B cell (primary cell): ENCODE measurements at regions not wholly inside any gene's neighbourhood (a gene's known extent, or its start where the extent isn't known, plus 50 kb on each side); places are given as distances from the start of the nearest gene placed in this dataset.

Experiments
- ATAC-seq: fragments of 200-7000 bp; cut with Tn5 transposase; one replicate; pipeline ENCODE4 v1.10.0; 2021; ENCODE audit warnings: low read depth, mild to moderate bottlenecking, moderate number of reproducible peaks, moderate library complexity
- CTCF ChIA-PET: fragments of 350-600 bp; sonication (Branson Sonifier 250); formaldehyde crosslinking; loops from one replicate; lab custom pipeline; 2021; ENCODE audit warnings: antibody characterized with exemption, inconsistent platforms; lab: Charles Lee
- POLR2A ChIA-PET: fragments of 350-600 bp; sonication (Branson Sonifier 250); formaldehyde crosslinking; loops from one replicate; lab custom pipeline; 2021; ENCODE audit warnings: antibody characterized with exemption; lab: Charles Lee
- DNase-seq: peaks from one replicate; pipeline ENCODE4 v3.0.0; 2013
- H2AFZ ChIP-seq: 2 replicates; pipeline ENCODE4 v1.6.1; 2012; ENCODE audit warnings: mild to moderate bottlenecking, low read depth, low read length; ENCODE audit not compliant: insufficient read depth, poor library complexity, severe bottlenecking
- H3K27ac ChIP-seq, 2 donors: 1 replicate in 1 of 2; 2 replicates in 1 of 2; pipeline ENCODE4 v1.5.1; 2012 to 2013; ENCODE audit warnings: low read length in 2 of 2, mild to moderate bottlenecking in 2 of 2, moderate library complexity in 1 of 2
- H3K27me3 ChIP-seq, 4 experiments: fragments of 200-600 bp in 1 of 4; sonication (generic) in 1 of 4; replicated peaks in 1 of 4; 1 replicate in 2 of 4; 2 replicates in 2 of 4; pipeline versions ENCODE4 v1.6.1 to v1.7.0; 2013 to 2016; ENCODE audit warnings: low read length in 3 of 4, mild to moderate bottlenecking in 2 of 4, mixed read lengths in 1 of 4, moderate library complexity in 1 of 4; ENCODE audit not compliant: insufficient read depth in 4 of 4, control insufficient read depth in 3 of 4; ENCODE audit errors: control extremely low read depth in 1 of 4
- H3K36me3 ChIP-seq, 2 experiments: replicated peaks in 1 of 2; 1 replicate in 1 of 2; 2 replicates in 1 of 2; pipeline versions ENCODE4 v1.6.1 to v1.7.1; 2013; ENCODE audit warnings: low read length in 1 of 2; ENCODE audit not compliant: insufficient read depth in 2 of 2, control insufficient read depth in 1 of 2; ENCODE audit errors: control extremely low read depth in 1 of 2, extremely low read depth in 1 of 2
- H3K4me1 ChIP-seq, 2 donors: fragments of 200-600 bp in 1 of 2; sonication (generic) in 1 of 2; 1 replicate in 1 of 2; 2 replicates in 1 of 2; pipeline versions ENCODE4 v1.5.1 to v1.6.1; 2013 to 2017; ENCODE audit warnings: low read length in 2 of 2; ENCODE audit not compliant: control insufficient read depth in 2 of 2, insufficient read depth in 2 of 2
- H3K4me2 ChIP-seq: replicated peaks from 2 replicates; pipeline ENCODE3; 2012; ENCODE audit warnings: mild to moderate bottlenecking, low read depth, low read length; ENCODE audit not compliant: poor library complexity, severe bottlenecking
- H3K4me3 ChIP-seq, 5 experiments: fragments of 200-600 bp in 1 of 5; sonication (generic) in 1 of 5; 1 replicate in 3 of 5; 2 replicates in 2 of 5; pipeline versions ENCODE4 v1.5.1 to v1.7.0; 2011 to 2016; ENCODE audit warnings: low read length in 4 of 5, mild to moderate bottlenecking in 4 of 5, low read depth in 2 of 5, control low read depth in 1 of 5, moderate library complexity in 1 of 5; ENCODE audit not compliant: insufficient read depth in 1 of 5; ENCODE audit errors: control extremely low read depth in 1 of 5, extremely low read depth in 1 of 5
- H3K79me2 ChIP-seq: fragments of 200-600 bp; sonication (generic); one replicate; pipeline ENCODE4 v1.6.0; 2016; ENCODE audit warnings: low read length; ENCODE audit not compliant: control insufficient read depth, insufficient read depth
- H3K9ac ChIP-seq: fragments of 200-600 bp; sonication (generic); 2 replicates; pipeline ENCODE4 v1.6.1; 2017; ENCODE audit warnings: mild to moderate bottlenecking, low read length, moderate library complexity
- H3K9me3 ChIP-seq, 3 donors: one replicate each; pipeline versions ENCODE4 v1.6.1 to v1.7.1; 2013; ENCODE audit warnings: low read length in 2 of 3; ENCODE audit not compliant: control insufficient read depth in 2 of 3, insufficient read depth in 1 of 3; ENCODE audit errors: control extremely low read depth in 1 of 3
- H4K20me1 ChIP-seq: 2 replicates; pipeline ENCODE4 v1.6.0; 2012; ENCODE audit warnings: mild to moderate bottlenecking, low read length; ENCODE audit not compliant: insufficient read depth, control insufficient read depth, poor library complexity, severe bottlenecking
- H3K27ac Mint-ChIP-seq: one replicate; pipeline ENCODE4 v1.8.0; 2021; ENCODE audit warnings: mixed read lengths
- H3K27me3 Mint-ChIP-seq: one replicate; pipeline ENCODE4 v1.8.0; 2021; ENCODE audit warnings: mixed read lengths
- H3K4me1 Mint-ChIP-seq: one replicate; pipeline ENCODE4 v1.8.0; 2021; ENCODE audit warnings: mixed read lengths
- H3K4me3 Mint-ChIP-seq: one replicate; pipeline ENCODE4 v1.8.0; 2021; ENCODE audit warnings: mixed read lengths
- H3K9me3 Mint-ChIP-seq: one replicate; pipeline ENCODE4 v1.8.0; 2022; ENCODE audit warnings: mixed read lengths; ENCODE audit not compliant: insufficient read depth
- CTCF ChIP-seq: fragments of 200-600 bp; IDR thresholded peaks from one replicate; pipeline ENCODE4 v1.8.0; 2022; ENCODE audit warnings: antibody characterized with exemption, mild to moderate bottlenecking
- EZH2 ChIP-seq: IDR thresholded peaks from 2 replicates; pipeline ENCODE4 v1.6.1; 2012; ENCODE audit warnings: borderline replicate concordance, low read depth, mild to moderate bottlenecking, moderate library complexity, low read length; ENCODE audit not compliant: insufficient read depth, poor library complexity, severe bottlenecking
- WGBS: methylation state at CpG from one replicate; pipeline ENCODE4 v1.1.5; 2013; ENCODE audit warnings: missing lambda C conversion rate; ENCODE audit not compliant: insufficient coverage; 5-methylcytosine and 5-hydroxymethylcytosine counted together
- intact Hi-C: fragments of 100-400 bp; cut with micrococcal nuclease; formaldehyde crosslinking; loops from one replicate; pipeline ENCODE4 v1.10.0; 2022

DNA sequence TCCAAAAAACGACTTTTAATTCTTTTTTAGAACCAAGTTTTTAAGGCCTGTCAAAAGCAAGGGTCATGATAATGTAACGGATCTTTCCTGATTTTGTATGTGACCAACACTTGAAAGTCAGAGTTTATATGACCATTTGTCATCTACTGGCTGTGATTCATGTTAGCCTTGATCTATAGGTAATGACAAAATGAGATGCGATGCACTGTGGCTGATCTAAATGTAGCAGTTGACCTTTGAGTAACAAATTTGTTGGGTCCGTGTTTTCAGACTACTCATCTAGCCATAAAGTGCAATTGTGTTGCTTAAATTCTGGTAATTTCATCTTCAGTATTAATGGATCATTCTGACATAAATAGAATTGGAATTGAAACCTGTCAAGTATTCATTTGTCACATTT is 202.5 kb downstream of the PCDH7 start:
- H3K27me3 ChIP-seq = no peaks in the 10 kb centered on the region
- H3K36me3 ChIP-seq = no peaks in the 10 kb centered on the region
- H3K4me1 Mint-ChIP-seq = no peaks in the 10 kb centered on the region
- no peak for DNase-seq
- ATAC-seq = no peak
- TF ChIP-seq EZH2 (no peak), CTCF (no peak)
- no peaks in the 10 kb centered on the region for H3K79me2 ChIP-seq
- no peak overlapping the region for H3K4me3 Mint-ChIP-seq
- no peaks in the 10 kb centered on the region for H3K27me3 Mint-ChIP-seq
- WGBS = 100% methylated on average over 2 of the region's 4 CpGs
- no peak overlapping the region for H3K27ac Mint-ChIP-seq
- H4K20me1 ChIP-seq = no peaks in the 10 kb centered on the region
- H3K4me1 ChIP-seq = no peaks in the 10 kb centered on the region
- peaks cover 2% of the 10 kb centered on the region for H3K9me3 Mint-ChIP-seq
- H2AFZ ChIP-seq = no peak overlapping the region
- POLR2A ChIA-PET = no interaction called here
- no peak overlapping the region for H3K4me2 ChIP-seq
- intact Hi-C loops = no loop called here
- H3K9me3 ChIP-seq = no peaks in the 10 kb centered on the region
- H3K27ac ChIP-seq = no peak overlapping the region
- CTCF ChIA-PET = no interaction called here
- no peak overlapping the region for H3K4me3 ChIP-seq
- no peak overlapping the region for H3K9ac ChIP-seq

GRCh38 chr4:30924495-30924894 is 204.3 kb downstream of the PCDH7 start:
- Histone ChIP-seq H3K9ac (no peak overlapping the region), H3K4me2 (no peak overlapping the region), H3K36me3 (no peaks in the 10 kb centered on the region), H3K79me2 (no peaks in the 10 kb centered on the region), H3K27me3 (no peaks in the 10 kb centered on the region), H2AFZ (no peak overlapping the region), H3K27ac (no peak overlapping the region), H3K4me3 (no peak overlapping the region), H3K4me1 (no peaks in the 10 kb centered on the region), H4K20me1 (no peaks in the 10 kb centered on the region), H3K9me3 (no peaks in the 10 kb centered on the region)
- H3K27me3 Mint-ChIP-seq = no peaks in the 10 kb centered on the region
- H3K4me1 Mint-ChIP-seq = no peaks in the 10 kb centered on the region
- TF ChIP-seq CTCF = no peak
- CTCF ChIA-PET = no interaction called here
- DNase-seq (no peak), ATAC-seq (no peak)
- peaks cover 2% of the 10 kb centered on the region for H3K9me3 Mint-ChIP-seq
- intact Hi-C loops = no loop called here
- POLR2A ChIA-PET = no interaction called here
- H3K4me3 Mint-ChIP-seq = no peak overlapping the region
- H3K27ac Mint-ChIP-seq = no peak overlapping the region
